GM23248 (cell line): ENCODE measurements at regions not wholly inside any gene's neighbourhood (a gene's known extent, or its start where the extent isn't known, plus 50 kb on each side); places are given as distances from the start of the nearest gene placed in this dataset.

Experiments
- DNase-seq: peaks from one replicate; pipeline ENCODE4 v3.0.0-alpha.2; 2015
- H2AFZ ChIP-seq: fragments of 200-600 bp; sonication (generic); 2 replicates; pipeline ENCODE4 v1.6.1; 2016; ENCODE audit warnings: antibody characterized with exemption
- H3F3A ChIP-seq: fragments of 200-600 bp; sonication (generic); 2 replicates; pipeline ENCODE4 v1.6.1; 2016; ENCODE audit warnings: mild to moderate bottlenecking, antibody characterized with exemption, mixed run types; ENCODE audit not compliant: insufficient read depth
- H3K27ac ChIP-seq: fragments of 200-600 bp; sonication (generic); 2 replicates; pipeline ENCODE4 v1.5.1; 2016; ENCODE audit warnings: mild to moderate bottlenecking
- H3K27me3 ChIP-seq: fragments of 200-600 bp; sonication (generic); replicated peaks from 2 replicates; pipeline ENCODE4 v1.6.1; 2016; ENCODE audit warnings: mild to moderate bottlenecking; ENCODE audit not compliant: insufficient read depth
- H3K36me3 ChIP-seq: fragments of 200-600 bp; sonication (generic); 2 replicates; pipeline ENCODE4 v1.6.1; 2016; ENCODE audit warnings: low read depth, mild to moderate bottlenecking
- H3K4me1 ChIP-seq: fragments of 200-600 bp; sonication (generic); 2 replicates; pipeline ENCODE4 v1.6.1; 2016; ENCODE audit warnings: mild to moderate bottlenecking; ENCODE audit not compliant: insufficient read depth
- H3K4me2 ChIP-seq: fragments of 200-600 bp; sonication (generic); one replicate; pipeline ENCODE4 v1.6.1; 2016; ENCODE audit warnings: mild to moderate bottlenecking; ENCODE audit not compliant: unreplicated experiment
- H3K4me3 ChIP-seq: fragments of 200-600 bp; sonication (generic); 2 replicates; pipeline ENCODE4 v1.5.1; 2016; ENCODE audit warnings: mild to moderate bottlenecking
- H3K79me2 ChIP-seq: fragments of 200-600 bp; sonication (generic); 2 replicates; pipeline ENCODE4 v1.6.1; 2016; ENCODE audit warnings: mild to moderate bottlenecking; ENCODE audit not compliant: insufficient read depth
- H3K9ac ChIP-seq: fragments of 200-600 bp; sonication (generic); 2 replicates; pipeline ENCODE4 v1.6.1; 2016; ENCODE audit warnings: mild to moderate bottlenecking
- H3K9me2 ChIP-seq: fragments of 200-600 bp; sonication (generic); 2 replicates; pipeline ENCODE4 v1.6.1; 2016; ENCODE audit warnings: mixed run types, mild to moderate bottlenecking, moderate library complexity; ENCODE audit not compliant: insufficient read depth
- H3K9me3 ChIP-seq: fragments of 200-600 bp; sonication (generic); one replicate; pipeline ENCODE4 v1.6.1; 2017; ENCODE audit warnings: low read depth
- H4K20me1 ChIP-seq: fragments of 200-600 bp; sonication (generic); 2 replicates; pipeline ENCODE4 v1.6.0; 2016; ENCODE audit not compliant: insufficient read depth
- EZH2 ChIP-seq: fragments of 200-600 bp; sonication (generic); IDR thresholded peaks from 2 replicates; pipeline ENCODE4 v1.6.1; 2018; ENCODE audit warnings: antibody characterized with exemption, mild to moderate bottlenecking; ENCODE audit not compliant: insufficient read depth, poor library complexity, severe bottlenecking
- EZH2phosphoT487 ChIP-seq: fragments of 200-600 bp; sonication (generic); IDR thresholded peaks from 2 replicates; pipeline ENCODE4 v1.6.1; 2018; ENCODE audit warnings: antibody characterized with exemption, moderate library complexity, mild to moderate bottlenecking, low read depth; ENCODE audit not compliant: insufficient read depth
- WGBS, 2 experiments: methylation state at CpG; one replicate each; pipeline ENCODE4 v1.1.6; 2015 to 2017; ENCODE audit warnings: low lambda C conversion rate in 2 of 2, low coverage in 1 of 2; ENCODE audit errors: missing lambda C conversion rate in 2 of 2; 5-methylcytosine and 5-hydroxymethylcytosine counted together
- in situ Hi-C: fragments of 300-500 bp; cut with MboI; formaldehyde crosslinking; loops from 2 replicates; pipeline ENCODE4 v1.15.0; 2020

GRCh38 chr4:110848787-110849186 lies 225.9 kb upstream of the PITX2 start:
- Histone ChIP-seq H3K36me3 (no peaks in the 10 kb centered on the region), H3K4me2 (no peak overlapping the region)

DNA sequence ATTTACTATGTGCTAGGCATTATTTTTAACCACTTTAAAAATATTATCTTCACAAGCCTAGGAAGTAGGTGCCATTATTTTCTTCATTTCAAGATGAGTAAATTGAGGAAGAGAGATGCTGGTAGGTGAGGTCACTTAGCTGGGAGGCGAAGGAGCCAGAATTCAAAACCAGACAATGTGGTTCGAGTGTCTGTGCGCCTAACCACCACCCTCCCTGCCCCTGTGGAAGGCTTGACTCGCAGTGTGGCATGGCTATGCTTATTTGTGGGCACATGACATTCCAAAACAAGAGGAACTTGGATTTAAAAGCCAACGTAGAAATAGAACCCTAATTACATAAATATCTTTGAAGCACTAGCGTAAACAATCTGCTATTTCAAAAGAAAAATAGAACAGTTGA lies 226.6 kb upstream of the PITX2 start:
- Histone ChIP-seq H3K27ac (no peak overlapping the region), H3K4me3 (no peak overlapping the region), H3K36me3 (no peaks in the 10 kb centered on the region), H3K27me3 (peaks cover 26% of the 10 kb centered on the region), H2AFZ (no peak overlapping the region), H3F3A (peaks cover 6% of the 10 kb centered on the region), H3K4me2 (no peak overlapping the region), H3K9me3 (no peaks in the 10 kb centered on the region), H3K9ac (no peak overlapping the region), H3K79me2 (no peaks in the 10 kb centered on the region), H4K20me1 (no peaks in the 10 kb centered on the region), H3K4me1 (peaks cover 9% of the 10 kb centered on the region), H3K9me2 (no peaks in the 10 kb centered on the region)
- TF ChIP-seq EZH2phosphoT487: no peak
- TF ChIP-seq EZH2: no peak
- in situ Hi-C loops: no loop called here
- no peak for DNase-seq
- 98% methylated on average over 6 of the region's 6 CpGs for WGBS, 2 experiments

More at GRCh38 chr4:110848787-110849186, 225.9 kb upstream of the PITX2 start:
- Histone ChIP-seq H3K27me3 (peaks cover 26% of the 10 kb centered on the region), H3K4me1 (peaks cover 3% of the 10 kb centered on the region), H3K9me3 (no peaks in the 10 kb centered on the region), H3K4me3 (no peak overlapping the region), H4K20me1 (no peaks in the 10 kb centered on the region), H3K79me2 (no peaks in the 10 kb centered on the region), H3F3A (peaks cover 1% of the 10 kb centered on the region; the same call in 1 of the 2 replicates), H3K9me2 (no peaks in the 10 kb centered on the region), H2AFZ (no peak overlapping the region), H3K9ac (no peak overlapping the region), H3K27ac (no peak overlapping the region)
- 91 to 97% methylated on average over 1 of the region's 1 CpG for WGBS, 2 experiments
- no peak for TF ChIP-seq EZH2phosphoT487
- TF ChIP-seq EZH2: no peak
- in situ Hi-C loops: no loop called here
- DNase-seq: no peak

GRCh38 chr4:110850461-110851442 lies 227.9 kb upstream of the PITX2 start:
- in situ Hi-C loops: no loop called here
- Histone ChIP-seq H3K4me2 (no peak overlapping the region), H3K4me3 (no peak overlapping the region)

DNA sequence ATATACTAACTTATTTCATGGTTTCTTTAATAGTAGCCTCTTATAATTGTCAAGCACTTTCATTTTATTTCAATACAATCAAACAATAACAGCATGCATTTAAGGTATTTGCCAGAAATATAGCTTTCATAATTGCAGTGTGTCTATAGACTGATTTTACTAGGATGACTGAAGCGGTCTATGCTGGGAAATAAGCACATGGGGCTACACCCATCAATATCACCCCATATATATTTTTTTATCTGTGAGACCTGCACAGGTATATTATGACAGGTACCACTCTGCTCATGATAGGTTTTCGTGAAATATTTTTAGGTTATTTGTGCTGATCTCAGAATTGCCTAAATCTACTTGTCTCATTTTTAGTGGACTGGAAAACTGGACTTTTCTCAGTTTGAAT lies 229.1 kb upstream of the PITX2 start:
- Histone ChIP-seq H3K9me2 (no peaks in the 10 kb centered on the region), H3K9ac (no peak overlapping the region), H3K4me3 (no peak overlapping the region), H3K36me3 (no peaks in the 10 kb centered on the region), H3K9me3 (no peaks in the 10 kb centered on the region), H4K20me1 (no peaks in the 10 kb centered on the region), H3K4me2 (no peak overlapping the region), H2AFZ (no peak overlapping the region), H3K4me1 (peaks cover 16% of the 10 kb centered on the region), H3F3A (peaks cover 9% of the 10 kb centered on the region), H3K27me3 (peaks cover 38% of the 10 kb centered on the region), H3K27ac (no peak overlapping the region), H3K79me2 (no peaks in the 10 kb centered on the region)
- no peak for DNase-seq
- in situ Hi-C loops: no loop called here
- 94 to 96% methylated on average over 2 of the region's 2 CpGs for WGBS, 2 experiments
- TF ChIP-seq EZH2phosphoT487 (no peak), EZH2 (no peak)

More at GRCh38 chr4:110850461-110851442, 227.9 kb upstream of the PITX2 start:
- Histone ChIP-seq H3K79me2 (no peaks in the 10 kb centered on the region), H3K27ac (no peak overlapping the region), H2AFZ (no peak overlapping the region), H3K9me3 (no peaks in the 10 kb centered on the region), H3K36me3 (no peaks in the 10 kb centered on the region), H3K9ac (no peak overlapping the region), H3F3A (peaks cover 9% of the 10 kb centered on the region), H4K20me1 (no peaks in the 10 kb centered on the region), H3K27me3 (peaks cover 26% of the 10 kb centered on the region), H3K4me1 (peaks cover 16% of the 10 kb centered on the region), H3K9me2 (no peaks in the 10 kb centered on the region)
- no peak for DNase-seq
- WGBS, 2 experiments: 77 to 78% methylated on average over 12 of the region's 12 CpGs
- TF ChIP-seq EZH2 (no peak), EZH2phosphoT487 (no peak)
